Kidney (tissue), 13 donors: ENCODE measurements at regions not wholly inside any gene's neighbourhood (a gene's known extent, or its start where the extent isn't known, plus 50 kb on each side); places are given as distances from the start of the nearest gene placed in this dataset.

ENCODE experiments used
- DNase-seq, 5 donors: peaks; one replicate each; pipeline ENCODE4 v3.0.0-alpha.2; 2013 to 2020
- FAIRE-seq: peaks from 2 replicates; lab custom pipeline; 2012; peaks lifted over from hg19 to GRCh38; lab: Jason Lieb, UNC
- H3K27ac ChIP-seq, 2 donors: one replicate each; pipeline ENCODE4 v1.7.0; 2013; ENCODE audit warnings: low read depth in 2 of 2, low read length in 2 of 2, inconsistent platforms in 1 of 2
- H3K27me3 ChIP-seq: one replicate; pipeline ENCODE4 v1.7.1; 2013; ENCODE audit warnings: low read length, inconsistent platforms; ENCODE audit not compliant: control insufficient read depth, insufficient read depth
- H3K36me3 ChIP-seq, 3 donors: one replicate each; pipeline versions ENCODE4 v1.7.0 to v1.7.1; 2013; ENCODE audit warnings: low read length in 3 of 3, control low read depth in 1 of 3, inconsistent platforms in 1 of 3; ENCODE audit not compliant: insufficient read depth in 3 of 3, control insufficient read depth in 2 of 3
- H3K4me1 ChIP-seq, 3 donors: one replicate each; pipeline versions ENCODE4 v1.7.0 to v1.7.1; 2013; ENCODE audit warnings: low read length in 3 of 3, inconsistent platforms in 1 of 3, low read depth in 1 of 3; ENCODE audit not compliant: control insufficient read depth in 2 of 3, insufficient read depth in 2 of 3
- H3K4me3 ChIP-seq, 3 donors: one replicate each; pipeline versions ENCODE4 v1.7.0 to v1.8.1; 2013; ENCODE audit warnings: low read length in 3 of 3, control low read depth in 1 of 3, inconsistent platforms in 1 of 3
- H3K9ac ChIP-seq, 3 donors: one replicate each; pipeline versions ENCODE4 v1.7.0 to v1.7.1; 2013; ENCODE audit warnings: low read length in 3 of 3, control low read depth in 1 of 3, inconsistent platforms in 1 of 3
- H3K9me3 ChIP-seq, 3 donors: one replicate each; pipeline versions ENCODE4 v1.7.0 to v1.7.1; 2013; ENCODE audit warnings: low read length in 3 of 3, control low read depth in 1 of 3, inconsistent platforms in 1 of 3; ENCODE audit not compliant: control insufficient read depth in 2 of 3, insufficient read depth in 1 of 3
- CTCF ChIP-seq: IDR thresholded peaks from 3 replicates; pipeline ENCODE4 v1.5.1; 2012; ENCODE audit warnings: mild to moderate bottlenecking, moderate library complexity, borderline replicate concordance; ENCODE audit not compliant: insufficient read depth; ENCODE audit errors: extremely low read depth
- intact Hi-C: fragments of 100-400 bp; cut with DNase I; formaldehyde crosslinking; loops from one replicate; pipeline ENCODE4 v1.11.1; 2022
- donor health status: control.
- donor health status: control.
- donor health status: control.
- donor health status: control.
- donor health status: control.
- donor health status: DM: yes; HTN: yes; CAD: no.
- donor health status: Normal renal cell carcinoma (clear cell type).

- H3K9ac ChIP-seq: no peak overlapping the region
- H3K27ac ChIP-seq: no peak overlapping the region
- H3K36me3 ChIP-seq: no peaks in the 10 kb centered on the region
- no peak for DNase-seq
- TF ChIP-seq CTCF: no peak
- no peaks in the 10 kb centered on the region for H3K27me3 ChIP-seq
- H3K4me3 ChIP-seq: no peak overlapping the region
- intact Hi-C loops: no loop called here
- H3K4me1 ChIP-seq: no peaks in the 10 kb centered on the region
- no peak for FAIRE-seq
- H3K9me3 ChIP-seq: no peaks in the 10 kb centered on the region
Measured at GRCh38 chr2:155442755-155443372, 744.4 kb downstream of the KCNJ3 start.

- TF ChIP-seq CTCF: no peak
- FAIRE-seq: no peak
- Histone ChIP-seq H3K36me3 (no peaks in the 10 kb centered on the region), H3K27me3 (no peaks in the 10 kb centered on the region), H3K4me3 (no peak overlapping the region), H3K9me3 (peaks cover 0 to 4% (median 0%) of the 10 kb centered on the region in 3 donors), H3K27ac (no peak overlapping the region), H3K9ac (no peak overlapping the region), H3K4me1 (no peaks in the 10 kb centered on the region)
- intact Hi-C loops: no loop called here
- no peak for DNase-seq
Measured at GRCh38 chr2:155442088-155442487, 743.6 kb downstream of the KCNJ3 start.

GRCh38 chr2:155431004-155431507, 732.6 kb downstream of the KCNJ3 start:
- H3K27ac ChIP-seq: no peak overlapping the region
- H3K4me3 ChIP-seq: no peak overlapping the region
- H3K27me3 ChIP-seq: no peaks in the 10 kb centered on the region
- FAIRE-seq: no peak
- H3K4me1 ChIP-seq: no peaks in the 10 kb centered on the region
- no peak for DNase-seq
- H3K9me3 ChIP-seq: no peaks in the 10 kb centered on the region
- no peak for TF ChIP-seq CTCF
- intact Hi-C loops: no loop called here
- H3K36me3 ChIP-seq: no peaks in the 10 kb centered on the region
- H3K9ac ChIP-seq: no peak overlapping the region

- DNase-seq (no peak), FAIRE-seq (no peak)
- H3K27me3 ChIP-seq: no peaks in the 10 kb centered on the region
- no peaks in the 10 kb centered on the region for H3K9me3 ChIP-seq
- intact Hi-C loops: no loop called here
- no peak overlapping the region for H3K27ac ChIP-seq
- no peak overlapping the region for H3K4me3 ChIP-seq
- H3K9ac ChIP-seq: no peak overlapping the region
- no peak for TF ChIP-seq CTCF
- H3K36me3 ChIP-seq: no peaks in the 10 kb centered on the region
- H3K4me1 ChIP-seq: no peaks in the 10 kb centered on the region
Measured at GRCh38 chr2:155427470-155427869, 729.0 kb downstream of the KCNJ3 start.
